GM12872 (cell line): ENCODE measurements at regions not wholly inside any gene's neighbourhood (a gene's known extent, or its start where the extent isn't known, plus 50 kb on each side); places are given as distances from the start of the nearest gene placed in this dataset.

Source experiments
- TF ChIP-seq, protein P1 (sequence below): IDR thresholded peaks from 3 replicates; pipeline ENCODE4 v1.5.1; 2011; ENCODE audit warnings: low read depth, mild to moderate bottlenecking, low read length, moderate library complexity; ENCODE audit not compliant: insufficient read depth

- TF ChIP-seq, protein P1, sequence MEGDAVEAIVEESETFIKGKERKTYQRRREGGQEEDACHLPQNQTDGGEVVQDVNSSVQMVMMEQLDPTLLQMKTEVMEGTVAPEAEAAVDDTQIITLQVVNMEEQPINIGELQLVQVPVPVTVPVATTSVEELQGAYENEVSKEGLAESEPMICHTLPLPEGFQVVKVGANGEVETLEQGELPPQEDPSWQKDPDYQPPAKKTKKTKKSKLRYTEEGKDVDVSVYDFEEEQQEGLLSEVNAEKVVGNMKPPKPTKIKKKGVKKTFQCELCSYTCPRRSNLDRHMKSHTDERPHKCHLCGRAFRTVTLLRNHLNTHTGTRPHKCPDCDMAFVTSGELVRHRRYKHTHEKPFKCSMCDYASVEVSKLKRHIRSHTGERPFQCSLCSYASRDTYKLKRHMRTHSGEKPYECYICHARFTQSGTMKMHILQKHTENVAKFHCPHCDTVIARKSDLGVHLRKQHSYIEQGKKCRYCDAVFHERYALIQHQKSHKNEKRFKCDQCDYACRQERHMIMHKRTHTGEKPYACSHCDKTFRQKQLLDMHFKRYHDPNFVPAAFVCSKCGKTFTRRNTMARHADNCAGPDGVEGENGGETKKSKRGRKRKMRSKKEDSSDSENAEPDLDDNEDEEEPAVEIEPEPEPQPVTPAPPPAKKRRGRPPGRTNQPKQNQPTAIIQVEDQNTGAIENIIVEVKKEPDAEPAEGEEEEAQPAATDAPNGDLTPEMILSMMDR = no peak
Observed at GRCh38 chr9:31745886-31746285, 638.6 kb upstream of the ACO1 start.

DNA sequence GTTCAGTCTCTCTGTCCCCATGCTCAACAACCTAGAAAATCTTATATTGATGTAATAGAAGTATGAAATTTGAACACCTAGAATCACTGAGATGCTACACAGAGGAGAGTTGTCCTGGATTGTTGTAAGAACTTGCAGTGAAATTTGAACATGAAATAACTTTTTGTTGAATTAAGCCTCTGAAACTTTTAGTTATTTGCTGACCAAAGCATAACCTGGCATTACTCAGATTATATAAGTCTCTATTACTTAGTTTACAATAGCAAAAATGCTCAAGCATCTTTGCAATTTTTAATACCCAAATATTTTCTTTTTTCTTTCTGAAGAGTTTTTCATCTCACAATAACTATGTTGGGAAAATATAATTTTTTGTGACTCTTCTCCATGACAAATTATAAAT is 630.7 kb upstream of the ACO1 start:
- TF ChIP-seq, protein P1 = no peak

DNA sequence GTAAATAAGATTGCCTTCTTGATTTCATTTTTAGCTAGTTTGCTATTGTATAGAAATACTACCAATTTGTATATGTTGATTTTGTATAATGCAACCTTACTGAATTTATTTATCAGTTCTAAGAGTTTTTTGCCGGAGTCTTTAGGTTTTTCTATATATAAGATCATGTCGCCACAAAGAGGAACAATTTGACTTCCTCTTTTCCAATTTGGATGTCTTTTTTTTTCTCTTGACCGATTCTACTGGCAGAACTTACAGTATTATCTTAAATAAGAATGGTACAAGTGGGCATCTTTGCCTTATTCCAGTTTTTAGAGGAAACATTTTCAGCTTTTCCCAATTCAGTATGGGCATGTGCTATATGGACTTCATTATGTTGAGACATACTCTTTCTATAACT is 624.7 kb upstream of the ACO1 start:
- TF ChIP-seq, protein P1 = no peak

DNA sequence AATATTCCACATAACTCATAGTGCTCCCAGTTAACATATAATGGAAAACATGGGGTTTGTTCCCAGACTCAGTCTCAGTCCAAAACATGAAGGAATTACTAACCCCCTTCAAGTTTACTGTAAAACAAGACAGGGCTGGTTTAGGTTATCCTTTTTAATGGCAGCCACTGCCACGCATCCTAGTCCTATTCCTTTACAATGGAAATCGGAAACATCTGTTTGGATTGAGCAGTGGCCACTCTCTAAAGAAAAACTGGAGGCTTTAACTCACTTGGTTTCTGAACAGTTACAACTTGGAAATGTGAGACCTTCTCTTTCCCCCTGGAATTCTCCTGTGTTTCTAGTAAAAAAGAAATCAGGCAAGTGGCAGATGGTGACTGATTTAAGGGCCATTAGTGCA is 609.9 kb upstream of the ACO1 start:
- TF ChIP-seq, protein P1 = no peak

DNA sequence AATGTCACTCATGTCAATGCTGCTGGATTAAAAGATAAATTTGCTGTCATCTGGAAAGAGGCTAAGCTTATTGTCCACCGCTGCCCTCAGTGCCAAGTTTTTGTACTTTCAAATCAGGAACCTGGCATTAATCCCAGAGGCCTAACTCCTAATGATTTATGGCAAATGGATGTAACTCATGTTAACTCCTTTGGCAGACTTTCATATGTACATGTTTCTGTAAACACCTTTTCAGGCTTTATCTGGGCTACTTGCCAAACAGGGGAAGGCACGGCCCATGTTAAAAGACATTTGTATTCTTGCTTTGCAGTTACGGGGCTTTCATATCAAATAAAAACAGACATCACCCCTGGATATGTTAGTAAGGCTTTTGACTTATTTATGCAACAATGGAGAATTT is 608.0 kb upstream of the ACO1 start:
- TF ChIP-seq, protein P1 = no peak

DNA sequence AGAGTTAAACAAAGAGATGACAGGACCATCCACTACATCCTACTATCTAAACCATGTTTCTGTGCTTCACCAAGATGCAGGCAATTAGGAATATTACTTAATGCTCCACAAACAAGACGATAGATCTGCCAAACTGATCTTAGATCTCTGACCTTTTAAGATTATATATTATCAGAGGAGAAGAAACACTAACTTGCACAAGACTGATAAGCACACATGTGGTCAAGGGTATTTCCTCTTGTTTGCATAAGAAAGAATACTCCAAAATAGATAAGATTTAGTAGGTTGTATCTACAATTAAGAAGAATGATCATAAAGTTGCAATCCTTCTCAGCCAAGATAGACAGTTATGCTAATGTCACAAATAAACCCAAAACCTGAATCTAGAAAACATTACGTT is 601.0 kb upstream of the ACO1 start:
- TF ChIP-seq, protein P1 = no peak

GRCh38 chr9:31790720-31791119 is 593.7 kb upstream of the ACO1 start:
- TF ChIP-seq, protein P1 = no peak
